Left lobe of liver (tissue), 2 donors: ENCODE measurements at regions not wholly inside any gene's neighbourhood (a gene's known extent, or its start where the extent isn't known, plus 50 kb on each side); places are given as distances from the start of the nearest gene placed in this dataset.

Experiments used
- ATAC-seq: fragments of 200-7000 bp; cut with Tn5 transposase; one replicate; pipeline ENCODE4 v1.9.1; 2020; ENCODE audit warnings: mild to moderate bottlenecking, moderate library complexity
- DNase-seq: peaks from one replicate; pipeline ENCODE4 v3.0.0-alpha.2; 2020; ENCODE audit warnings: low spot score
- donor health status: DM: no; HTN: no; CAD: no; lungs with moderate emphysema.
- donor health status: DM: no; HTN: yes; CAD: no.

DNA sequence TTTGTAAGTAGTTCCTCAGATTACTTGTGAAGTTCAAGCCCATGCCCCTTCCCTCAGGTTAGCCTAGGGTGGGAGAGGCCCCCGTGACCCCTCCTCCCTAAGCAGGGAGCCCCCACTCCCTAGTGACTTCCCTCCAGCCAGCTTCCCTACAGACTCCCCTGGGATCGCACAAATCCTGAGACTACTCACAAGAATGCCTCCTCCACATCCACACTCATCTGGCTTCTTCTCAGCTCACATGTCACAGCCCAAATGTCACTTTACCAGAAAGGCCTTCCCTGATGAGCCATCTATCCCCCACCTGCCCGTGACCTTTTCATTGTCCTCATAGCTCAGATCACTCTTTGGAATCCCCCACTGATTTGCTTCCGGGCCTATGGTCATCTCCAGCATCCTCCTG, 96.7 kb upstream of the ARAP3 start:
- DNase-seq (no peak), ATAC-seq (no peak)

GRCh38 chr5:141778206-141778605, 96.2 kb upstream of the ARAP3 start:
- ATAC-seq, result no peak
- DNase-seq, result no peak

- DNase-seq, result no peak
- ATAC-seq, result no peak
Observed at GRCh38 chr5:141777711-141778110, 95.7 kb upstream of the ARAP3 start.

DNA sequence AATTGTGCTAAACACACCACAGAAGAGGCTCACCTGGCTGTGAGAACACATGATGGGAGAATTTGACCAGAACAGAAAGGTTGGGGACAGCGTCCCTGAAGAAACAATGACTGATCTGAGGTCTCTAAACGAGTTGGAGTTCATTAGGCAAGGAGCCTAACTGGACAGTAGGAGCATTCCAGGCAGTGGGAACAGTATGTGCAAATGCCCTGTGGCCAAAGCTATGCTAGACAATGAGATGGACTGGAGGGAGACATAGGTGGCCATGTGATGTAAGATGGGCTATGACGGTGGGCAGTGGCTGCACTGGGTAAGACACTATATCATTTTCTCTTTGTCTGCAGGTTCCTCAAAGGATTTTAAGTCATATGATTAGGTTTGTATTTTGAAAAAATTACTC, 95.1 kb upstream of the ARAP3 start:
- no peak for DNase-seq
- ATAC-seq, result no peak

GRCh38 chr5:141773779-141774562, 91.9 kb upstream of the ARAP3 start:
- no peak for DNase-seq
- ATAC-seq, result no peak

DNA sequence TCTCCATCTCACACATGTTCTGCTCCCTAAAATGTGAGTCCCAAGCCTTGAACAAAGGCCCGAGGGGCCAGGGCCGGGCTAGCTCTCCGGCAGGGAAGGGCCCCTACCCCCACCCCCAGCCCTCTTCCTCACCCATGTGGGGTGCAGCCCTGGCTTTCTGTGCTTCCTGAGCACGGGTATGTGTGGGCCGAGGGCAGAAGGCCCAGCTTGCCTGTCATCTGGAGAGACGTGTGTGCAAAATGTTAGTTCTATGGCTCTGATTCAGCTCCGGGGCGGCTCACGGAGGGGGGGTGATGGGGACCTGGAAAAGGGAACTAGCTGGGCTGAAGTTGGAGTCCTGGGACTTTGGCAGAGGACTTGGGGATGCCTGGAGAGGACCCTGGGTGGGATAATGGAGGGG, 90.3 kb upstream of the ARAP3 start:
- ATAC-seq (no peak), DNase-seq (no peak)

- DNase-seq (no peak), ATAC-seq (peak; percentile 33)
Observed at GRCh38 chr5:141771562-141771961, 89.5 kb upstream of the ARAP3 start.

DNA sequence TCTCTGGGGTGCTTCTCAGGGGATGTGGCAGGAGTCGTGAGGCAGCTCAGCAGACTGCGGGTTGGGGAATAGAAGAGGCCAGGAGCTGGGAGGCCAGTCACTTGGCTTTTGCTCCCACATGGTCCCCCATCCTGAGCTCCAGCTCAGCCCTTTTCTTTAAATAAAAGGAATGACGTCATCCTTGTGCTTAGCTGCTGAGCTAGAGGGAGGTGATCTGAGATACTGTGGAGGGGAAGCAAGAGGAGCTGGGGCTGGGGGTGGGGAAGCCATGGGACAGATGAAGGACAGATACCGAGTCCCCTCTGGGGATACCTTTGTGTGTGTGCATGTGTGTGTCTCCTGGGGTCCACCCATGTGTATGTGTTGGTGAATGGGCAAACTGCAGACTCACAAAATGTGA, 89.0 kb upstream of the ARAP3 start:
- no peak for ATAC-seq

GRCh38 chr5:141769671-141770070, 87.6 kb upstream of the ARAP3 start:
- ATAC-seq (no peak), DNase-seq (no peak)

More for the DNA sequence above, 89.0 kb upstream of the ARAP3 start:
- no peak for DNase-seq

DNA sequence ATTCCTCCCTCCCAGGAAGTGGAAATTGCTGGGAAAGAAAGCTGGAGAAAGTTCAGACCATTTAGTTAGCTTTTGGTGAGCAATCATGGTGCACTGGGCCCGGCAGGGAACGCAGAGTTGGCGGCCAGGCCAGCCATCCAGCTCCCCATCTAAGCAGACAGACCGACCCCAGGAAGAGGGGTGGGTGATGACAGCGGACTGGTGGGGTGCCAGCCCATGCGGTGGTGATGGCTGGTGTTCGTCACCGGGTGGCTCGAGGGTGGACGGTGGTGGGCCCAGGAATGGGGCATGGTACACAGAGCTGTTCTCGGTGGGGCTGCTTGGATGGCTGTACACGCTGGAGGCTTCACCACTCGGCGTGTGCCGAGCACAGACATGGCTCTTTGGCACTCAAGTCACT, 85.6 kb upstream of the ARAP3 start:
- ATAC-seq (no peak), DNase-seq (no peak)

- ATAC-seq (no peak), DNase-seq (no peak)
Observed at GRCh38 chr5:141765896-141766551, 84.0 kb upstream of the ARAP3 start.

DNA sequence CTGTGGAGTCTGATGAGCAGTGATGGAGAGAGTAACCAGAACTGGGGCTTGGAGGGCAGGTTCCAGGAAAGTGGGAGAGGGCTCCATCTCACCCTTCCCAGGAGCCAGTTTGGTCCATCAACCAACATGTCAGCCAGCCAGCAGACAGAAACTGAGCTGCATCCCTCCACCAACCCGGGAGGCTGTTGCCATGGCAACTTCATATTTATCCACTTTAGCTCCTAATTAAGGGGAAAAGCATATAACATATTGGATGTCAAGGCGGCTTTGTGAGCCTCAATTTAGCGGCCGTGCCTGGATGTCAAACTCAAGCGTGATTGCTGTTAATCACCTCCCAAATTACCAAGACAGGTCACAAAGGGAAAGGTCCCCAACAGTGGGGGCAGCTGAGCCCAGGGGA, 81.5 kb upstream of the ARAP3 start:
- ATAC-seq (no peak), DNase-seq (no peak)

DNA sequence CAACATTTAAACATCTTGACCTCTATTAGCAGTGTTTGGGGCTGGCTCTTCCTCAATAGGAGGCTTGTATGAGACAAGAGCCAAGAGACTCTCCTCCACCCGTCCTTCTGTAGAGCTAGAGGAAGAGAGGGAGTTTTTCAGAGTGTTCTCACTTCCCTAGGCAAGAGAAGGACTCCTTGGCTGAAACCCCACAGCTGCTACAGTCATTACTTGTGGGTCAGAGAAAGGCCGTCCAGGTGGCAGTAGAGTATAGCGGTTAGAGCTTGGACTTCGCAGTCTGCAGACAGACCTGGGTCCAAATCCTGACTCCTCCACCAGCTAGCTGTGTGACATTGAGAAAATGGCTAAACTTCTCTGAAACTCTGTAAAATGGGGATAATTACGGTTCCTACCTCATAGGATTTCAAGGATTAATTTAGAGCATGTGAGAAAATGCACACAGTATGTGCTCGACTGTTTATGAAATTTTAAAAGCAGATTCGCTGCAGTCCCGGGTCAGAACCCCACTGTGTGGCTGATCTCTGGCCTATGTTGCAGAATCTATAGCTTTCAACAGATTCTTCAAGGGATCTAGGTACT, 80.8 kb upstream of the ARAP3 start:
- ATAC-seq, result no peak
- no peak for DNase-seq

- ATAC-seq (no peak), DNase-seq (no peak)
Observed at GRCh38 chr5:141762316-141762715, 80.3 kb upstream of the ARAP3 start.

DNA sequence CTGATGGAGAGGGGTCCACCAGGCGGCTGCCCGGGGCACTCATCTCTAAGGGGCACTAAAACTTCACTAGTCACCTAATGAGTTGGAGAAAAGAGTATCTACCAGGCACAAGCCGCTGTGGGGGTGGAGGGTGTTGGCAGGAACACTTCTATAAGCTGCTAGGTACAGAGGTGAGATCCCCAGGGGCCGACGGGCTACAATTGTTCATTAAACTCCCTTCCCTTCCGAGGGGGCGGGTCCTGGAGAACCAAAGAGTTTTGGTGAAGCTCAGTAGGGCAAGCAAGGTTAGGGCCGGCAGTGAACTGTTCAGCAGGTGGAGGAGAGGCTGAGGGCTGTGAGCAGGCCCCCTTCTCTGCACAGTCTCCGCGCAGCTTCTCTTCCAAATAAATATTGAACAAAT, 78.7 kb upstream of the ARAP3 start:
- no peak for DNase-seq

GRCh38 chr5:141760193-141760592, 78.2 kb upstream of the ARAP3 start:
- ATAC-seq (no peak), DNase-seq (no peak)

More for the DNA sequence above, 78.7 kb upstream of the ARAP3 start:
- ATAC-seq, result no peak

DNA sequence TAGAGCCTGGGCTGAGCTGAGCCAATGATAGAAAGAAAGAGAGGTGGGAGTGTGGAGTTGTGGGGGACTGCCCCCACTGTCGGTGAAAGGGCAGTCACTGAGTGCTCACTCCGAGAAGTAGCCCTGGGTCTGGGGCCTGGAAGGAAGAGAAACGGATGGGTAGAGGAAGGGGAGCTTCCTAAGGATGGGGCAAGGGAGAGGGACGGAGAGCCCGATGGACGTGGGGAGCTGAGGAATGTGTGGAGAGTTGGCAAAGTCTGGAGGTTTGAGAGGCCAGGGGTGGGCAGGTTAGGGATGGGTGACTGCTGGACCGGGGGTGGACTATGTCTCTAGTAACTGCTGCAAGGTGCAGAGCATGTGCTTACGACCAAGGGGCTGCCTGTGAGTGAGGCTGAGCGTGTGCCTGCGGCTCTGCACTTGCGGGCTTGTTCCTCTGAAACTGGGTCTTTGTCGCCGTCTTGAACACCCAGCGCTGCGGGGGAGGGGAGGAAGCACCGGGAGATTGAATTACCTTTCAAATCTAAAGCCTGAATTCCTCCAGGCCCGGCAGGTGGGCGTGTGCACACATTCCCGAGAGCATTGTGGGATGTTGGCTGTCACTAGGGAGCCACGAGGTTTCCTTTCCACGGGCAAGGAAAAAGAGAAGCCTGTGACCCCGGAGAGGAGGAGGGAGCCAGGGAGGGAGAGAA, 76.4 kb upstream of the ARAP3 start:
- ATAC-seq (no peak), DNase-seq (no peak)

GRCh38 chr5:141757402-141757801, 75.4 kb upstream of the ARAP3 start:
- no peak for DNase-seq
- peak; percentile 75 for ATAC-seq

DNA sequence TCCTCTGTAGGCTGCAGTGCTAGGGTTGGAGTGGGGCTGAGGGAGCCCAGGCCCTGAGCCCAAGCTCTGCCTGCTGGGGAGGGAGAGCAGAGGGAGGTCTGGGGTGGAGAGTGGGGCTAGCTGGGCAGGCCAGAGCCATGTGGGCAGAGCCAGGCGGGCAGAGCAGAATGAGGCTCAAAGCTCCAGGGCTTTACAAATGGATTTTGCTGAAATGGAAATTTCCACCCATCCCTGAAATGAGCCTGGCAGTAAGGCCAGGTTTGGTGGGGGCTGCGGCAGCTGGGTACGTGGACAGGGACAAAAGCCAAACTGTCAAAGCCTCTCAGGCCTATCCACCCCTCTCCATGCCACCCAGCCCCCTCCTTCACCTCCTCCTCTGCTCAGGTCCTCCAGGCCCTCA, 74.2 kb upstream of the ARAP3 start:
- no peak for ATAC-seq
- no peak for DNase-seq

- DNase-seq (no peak), ATAC-seq (peak; percentile 68)
Observed at GRCh38 chr5:141753971-141754713, 72.1 kb upstream of the ARAP3 start.
